HUES64 (cell line): ENCODE measurements at regions not wholly inside any gene's neighbourhood (a gene's known extent, or its start where the extent isn't known, plus 50 kb on each side); places are given as distances from the start of the nearest gene placed in this dataset.
A peak's percentile ranks its signal among the peaks of the same experiment; 100 is the strongest.
"Not testable (repeated sequence)": the region's sequence is repeated elsewhere in the genome, so short reads cannot be mapped to it uniquely, and the experiment has no call there.

Experiments
- H3K27ac ChIP-seq: 2 replicates; pipeline ENCODE4 v1.7.0; 2013; ENCODE audit warnings: low read depth, low read length, inconsistent platforms
- H3K27me3 ChIP-seq: 2 replicates; pipeline ENCODE4 v1.6.1; 2013; ENCODE audit warnings: mild to moderate bottlenecking, low read length; ENCODE audit not compliant: insufficient read depth
- H3K36me3 ChIP-seq: 2 replicates; pipeline ENCODE4 v1.6.1; 2013; ENCODE audit warnings: mild to moderate bottlenecking, low read length; ENCODE audit not compliant: insufficient read depth
- H3K4me1 ChIP-seq: 2 replicates; pipeline ENCODE4 v1.6.1; 2013; ENCODE audit warnings: mild to moderate bottlenecking, low read length, moderate library complexity; ENCODE audit not compliant: insufficient read depth
- H3K4me3 ChIP-seq: 2 replicates; pipeline ENCODE4 v1.5.1; 2013; ENCODE audit warnings: mild to moderate bottlenecking, low read length, moderate library complexity
- H3K9ac ChIP-seq: 2 replicates; pipeline ENCODE4 v1.6.1; 2013; ENCODE audit warnings: mild to moderate bottlenecking, low read depth, low read length
- H3K9me3 ChIP-seq: 2 replicates; pipeline ENCODE4 v1.6.1; 2013; ENCODE audit warnings: low read depth, low read length; ENCODE audit not compliant: insufficient read depth
- WGBS: fragments of 150-250, 120-280 bp; methylation state at CpG from one replicate; pipeline ENCODE4 v1.1.7; 2013; ENCODE audit warnings: missing lambda C conversion rate; 5-methylcytosine and 5-hydroxymethylcytosine counted together

- peaks cover 91% of the 10 kb centered on the region for H3K36me3 ChIP-seq
These were observed 499.0 kb downstream of the SIPA1L2 start for GRCh38 chr1:232130815-232131480.

GRCh38 chr1:232127190-232127589 is 500.6 kb downstream of the DISC1 start:
- H3K9ac ChIP-seq, result no peak overlapping the region
- H3K27me3 ChIP-seq, result no peaks in the 10 kb centered on the region
- H3K4me3 ChIP-seq, result peak overlapping the region; percentile 71
- 47% methylated on average over 2 of the region's 2 CpGs for WGBS
- H3K36me3 ChIP-seq, result peaks cover 67% of the 10 kb centered on the region
- H3K27ac ChIP-seq, result peak overlapping the region; percentile 7; the same call in 1 of the 2 replicates
- peaks cover 79% of the 10 kb centered on the region for H3K4me1 ChIP-seq
- H3K9me3 ChIP-seq, result peaks cover 15% of the 10 kb centered on the region

More at GRCh38 chr1:232130815-232131480, 499.0 kb downstream of the SIPA1L2 start:
- Histone ChIP-seq H3K9me3 (peaks cover 15% of the 10 kb centered on the region), H3K27me3 (no peaks in the 10 kb centered on the region), H3K9ac (no peak overlapping the region), H3K4me3 (no peak overlapping the region), H3K27ac (no peak overlapping the region; the same call in 1 of the 2 replicates), H3K4me1 (peaks cover 96% of the 10 kb centered on the region)
- WGBS, result 69% methylated on average over 4 of the region's 4 CpGs

GRCh38 chr1:232123775-232124659 is 497.4 kb downstream of the DISC1 start:
- Histone ChIP-seq H3K36me3 (peaks cover 39% of the 10 kb centered on the region), H3K4me1 (peaks cover 49% of the 10 kb centered on the region), H3K4me3 (peak overlapping the region; percentile 71), H3K27me3 (no peaks in the 10 kb centered on the region), H3K9ac (peak overlapping the region; percentile 92), H3K9me3 (no peaks in the 10 kb centered on the region), H3K27ac (peak overlapping the region; percentile 98)
- WGBS, result 7% methylated on average over 9 of the region's 9 CpGs

GRCh38 chr1:232117903-232118302 is 491.3 kb downstream of the DISC1 start:
- peak overlapping the region; percentile 45 for H3K9ac ChIP-seq
- peak overlapping the region; percentile 34 for H3K4me3 ChIP-seq
- peaks cover 15% of the 10 kb centered on the region for H3K4me1 ChIP-seq
- WGBS, result 6% methylated on average over 3 of the region's 4 CpGs
- peak overlapping the region; percentile 87 for H3K27ac ChIP-seq
- H3K36me3 ChIP-seq, H3K27me3 ChIP-seq, H3K9me3 ChIP-seq: not testable (repeated sequence)

- H3K9me3 ChIP-seq, result no peaks in the 10 kb centered on the region
- no peak overlapping the region for H3K9ac ChIP-seq
- no peak overlapping the region for H3K4me3 ChIP-seq
- H3K36me3 ChIP-seq, result no peaks in the 10 kb centered on the region
- peaks cover 37% of the 10 kb centered on the region for H3K4me1 ChIP-seq
- H3K27ac ChIP-seq, result no peak overlapping the region
- no peaks in the 10 kb centered on the region for H3K27me3 ChIP-seq
These were observed 488.4 kb downstream of the DISC1 start for GRCh38 chr1:232114985-232115384.

- Histone ChIP-seq H3K4me3 (no peak overlapping the region), H3K9me3 (no peaks in the 10 kb centered on the region), H3K36me3 (no peaks in the 10 kb centered on the region), H3K27me3 (no peaks in the 10 kb centered on the region), H3K27ac (no peak overlapping the region), H3K9ac (no peak overlapping the region), H3K4me1 (peaks cover 50% of the 10 kb centered on the region)
These were observed 485.5 kb downstream of the DISC1 start for GRCh38 chr1:232112076-232112475.

GRCh38 chr1:232111611-232112010 is 485.0 kb downstream of the DISC1 start:
- WGBS, result no CpG with 5 or more reads among the region's 3 CpGs
- Histone ChIP-seq H3K36me3 (no peaks in the 10 kb centered on the region), H3K4me3 (no peak overlapping the region), H3K27me3 (no peaks in the 10 kb centered on the region), H3K9me3 (no peaks in the 10 kb centered on the region), H3K27ac (peak overlapping the region; percentile 85), H3K4me1 (peaks cover 46% of the 10 kb centered on the region), H3K9ac (no peak overlapping the region)

- peaks cover 55% of the 10 kb centered on the region for H3K4me1 ChIP-seq
- H3K9ac ChIP-seq, result peak overlapping the region; percentile 28
- no peaks in the 10 kb centered on the region for H3K27me3 ChIP-seq
- H3K36me3 ChIP-seq, result no peaks in the 10 kb centered on the region
- peak overlapping the region; percentile 85 for H3K27ac ChIP-seq
- 2% methylated on average over 14 of the region's 14 CpGs for WGBS
- no peaks in the 10 kb centered on the region for H3K9me3 ChIP-seq
- peak overlapping the region; percentile 37 for H3K4me3 ChIP-seq
These were observed 483.9 kb downstream of the DISC1 start for GRCh38 chr1:232110281-232111090.

GRCh38 chr1:232109391-232109790 is 482.8 kb downstream of the DISC1 start:
- Histone ChIP-seq H3K27me3 (no peaks in the 10 kb centered on the region), H3K9me3 (no peaks in the 10 kb centered on the region), H3K9ac (no peak overlapping the region), H3K36me3 (no peaks in the 10 kb centered on the region), H3K27ac (no peak overlapping the region; the same call in 1 of the 2 replicates), H3K4me3 (no peak overlapping the region), H3K4me1 (peaks cover 58% of the 10 kb centered on the region)
- WGBS, result 97% methylated on average over 1 of the region's 1 CpG

- Histone ChIP-seq H3K27me3 (no peaks in the 10 kb centered on the region), H3K36me3 (no peaks in the 10 kb centered on the region), H3K4me1 (peaks cover 58% of the 10 kb centered on the region), H3K9ac (no peak overlapping the region), H3K4me3 (no peak overlapping the region), H3K27ac (no peak overlapping the region), H3K9me3 (no peaks in the 10 kb centered on the region)
- WGBS, result 71% methylated on average over 3 of the region's 3 CpGs
These were observed 482.0 kb downstream of the DISC1 start for GRCh38 chr1:232108598-232108997.

GRCh38 chr1:232106415-232106814 is 479.8 kb downstream of the DISC1 start:
- Histone ChIP-seq H3K9ac (no peak overlapping the region), H3K27ac (no peak overlapping the region), H3K36me3 (no peaks in the 10 kb centered on the region), H3K4me3 (no peak overlapping the region), H3K4me1 (peaks cover 48% of the 10 kb centered on the region), H3K9me3 (no peaks in the 10 kb centered on the region), H3K27me3 (no peaks in the 10 kb centered on the region)
- WGBS, result 88% methylated on average over 4 of the region's 4 CpGs
